HUES6 (cell line): ENCODE measurements at regions not wholly inside any gene's neighbourhood (a gene's known extent, or its start where the extent isn't known, plus 50 kb on each side); places are given as distances from the start of the nearest gene placed in this dataset.
"Not testable (repeated sequence)": the region's sequence is repeated elsewhere in the genome, so short reads cannot be mapped to it uniquely, and the experiment has no call there.

Source experiments
- H3K27ac ChIP-seq: 2 replicates; pipeline ENCODE4 v1.7.0; 2013; ENCODE audit warnings: low read depth, mild to moderate bottlenecking, low read length, inconsistent platforms
- H3K27me3 ChIP-seq: 2 replicates; pipeline ENCODE4 v1.6.1; 2013; ENCODE audit warnings: low read length; ENCODE audit not compliant: control insufficient read depth, insufficient read depth
- H3K36me3 ChIP-seq: 2 replicates; pipeline ENCODE4 v1.6.1; 2013; ENCODE audit warnings: low read length; ENCODE audit not compliant: control insufficient read depth, insufficient read depth
- H3K4me1 ChIP-seq: 2 replicates; pipeline ENCODE4 v1.6.1; 2013; ENCODE audit warnings: low read length; ENCODE audit not compliant: control insufficient read depth, insufficient read depth
- H3K4me3 ChIP-seq: 2 replicates; pipeline ENCODE4 v1.5.1; 2013; ENCODE audit warnings: low read depth, low read length
- H3K9ac ChIP-seq: one replicate; pipeline ENCODE4 v1.6.1; 2013; ENCODE audit warnings: mild to moderate bottlenecking, low read length
- H3K9me3 ChIP-seq: 2 replicates; pipeline ENCODE4 v1.6.1; 2013; ENCODE audit warnings: low read depth, low read length; ENCODE audit not compliant: control insufficient read depth, insufficient read depth

GRCh38 chr12:27162229-27162537 is 79.8 kb upstream of the C12orf71 start:
- H3K36me3 ChIP-seq = no peaks in the 10 kb centered on the region
- H3K27me3 ChIP-seq = no peaks in the 10 kb centered on the region
- H3K9ac ChIP-seq = no peak overlapping the region
- H3K4me3 ChIP-seq = no peak overlapping the region
- H3K27ac ChIP-seq = no peak overlapping the region
- no peaks in the 10 kb centered on the region for H3K9me3 ChIP-seq
- peaks cover 15% of the 10 kb centered on the region; the same call in 1 of the 2 replicates for H3K4me1 ChIP-seq

GRCh38 chr12:27163048-27163715 is 80.8 kb upstream of the C12orf71 start:
- Histone ChIP-seq H3K9me3 (no peaks in the 10 kb centered on the region), H3K27me3 (no peaks in the 10 kb centered on the region), H3K36me3 (no peaks in the 10 kb centered on the region), H3K9ac (no peak overlapping the region), H3K27ac (no peak overlapping the region), H3K4me3 (no peak overlapping the region), H3K4me1 (peaks cover 7% of the 10 kb centered on the region; the same call in 1 of the 2 replicates)

- peaks cover under 1% of the 10 kb centered on the region; the same call in 1 of the 2 replicates for H3K4me1 ChIP-seq
- no peak overlapping the region for H3K27ac ChIP-seq
- H3K27me3 ChIP-seq = no peaks in the 10 kb centered on the region
- no peak overlapping the region for H3K4me3 ChIP-seq
- no peaks in the 10 kb centered on the region for H3K9me3 ChIP-seq
- no peaks in the 10 kb centered on the region for H3K36me3 ChIP-seq
- no peak overlapping the region for H3K9ac ChIP-seq
These were observed 80.2 kb upstream of the STK38L start for GRCh38 chr12:27163894-27164293.

- Histone ChIP-seq H3K27ac (no peak overlapping the region), H3K4me1 (no peaks in the 10 kb centered on the region), H3K27me3 (no peaks in the 10 kb centered on the region), H3K36me3 (no peaks in the 10 kb centered on the region), H3K9me3 (no peaks in the 10 kb centered on the region), H3K4me3 (no peak overlapping the region), H3K9ac (no peak overlapping the region)
These were observed 79.6 kb upstream of the STK38L start for GRCh38 chr12:27164330-27165040.

GRCh38 chr12:27165958-27166357 is 78.1 kb upstream of the STK38L start:
- H3K4me1 ChIP-seq, H3K27me3 ChIP-seq: not testable (repeated sequence)

GRCh38 chr12:27171494-27171893 is 72.6 kb upstream of the STK38L start:
- not testable (repeated sequence) for H3K36me3 ChIP-seq, H3K4me1 ChIP-seq, H3K27ac ChIP-seq, H3K27me3 ChIP-seq, H3K4me3 ChIP-seq, H3K9ac ChIP-seq
- peaks cover 17% of the 10 kb centered on the region for H3K9me3 ChIP-seq

More at GRCh38 chr12:27165958-27166357, 78.1 kb upstream of the STK38L start:
- not testable (repeated sequence) for H3K27ac ChIP-seq, H3K9ac ChIP-seq, H3K4me3 ChIP-seq, H3K9me3 ChIP-seq, H3K36me3 ChIP-seq

GRCh38 chr12:27176765-27177164 is 67.3 kb upstream of the STK38L start:
- H3K4me3 ChIP-seq = no peak overlapping the region
- 0 out of 2 replicates have a peak, but pooled peaks cover 4% of the 10 kb centered on the region for H3K4me1 ChIP-seq
- peaks cover 11% of the 10 kb centered on the region for H3K9me3 ChIP-seq
- no peak overlapping the region for H3K27ac ChIP-seq
- H3K9ac ChIP-seq = no peak overlapping the region
- H3K27me3 ChIP-seq = no peaks in the 10 kb centered on the region
- no peaks in the 10 kb centered on the region for H3K36me3 ChIP-seq

GRCh38 chr12:27177706-27178105 is 66.4 kb upstream of the STK38L start:
- Histone ChIP-seq H3K9ac (no peak overlapping the region), H3K27ac (no peak overlapping the region)

GRCh38 chr12:27178255-27178654 is 65.8 kb upstream of the STK38L start:
- H3K36me3 ChIP-seq = no peaks in the 10 kb centered on the region
- 0 out of 2 replicates have a peak, but pooled peaks cover 4% of the 10 kb centered on the region for H3K4me1 ChIP-seq
- no peak overlapping the region for H3K4me3 ChIP-seq
- H3K9me3 ChIP-seq = no peaks in the 10 kb centered on the region
- no peak overlapping the region for H3K27ac ChIP-seq
- H3K27me3 ChIP-seq = no peaks in the 10 kb centered on the region
- no peak overlapping the region for H3K9ac ChIP-seq

More at GRCh38 chr12:27177706-27178105, 66.4 kb upstream of the STK38L start:
- Histone ChIP-seq H3K4me3 (no peak overlapping the region), H3K4me1 (0 out of 2 replicates have a peak, but pooled peaks cover 4% of the 10 kb centered on the region), H3K27me3 (no peaks in the 10 kb centered on the region), H3K36me3 (no peaks in the 10 kb centered on the region), H3K9me3 (peaks cover 1% of the 10 kb centered on the region; the same call in 1 of the 2 replicates)

- Histone ChIP-seq H3K9me3 (no peaks in the 10 kb centered on the region), H3K9ac (no peak overlapping the region), H3K4me1 (0 out of 2 replicates have a peak, but pooled peaks cover 4% of the 10 kb centered on the region), H3K4me3 (no peak overlapping the region), H3K27me3 (no peaks in the 10 kb centered on the region), H3K36me3 (no peaks in the 10 kb centered on the region), H3K27ac (no peak overlapping the region)
These were observed 65.2 kb upstream of the STK38L start for GRCh38 chr12:27178723-27179399.
